Prostate gland (tissue), 2 donors: ENCODE measurements at regions not wholly inside any gene's neighbourhood (a gene's known extent, or its start where the extent isn't known, plus 50 kb on each side); places are given as distances from the start of the nearest gene placed in this dataset.

Experiments
- DNase-seq: peaks from one replicate; pipeline ENCODE4 v3.0.0-alpha.2; 2019; ENCODE audit warnings: low spot score
- H3K27ac ChIP-seq, 2 donors: fragments of 200-600 bp; sonication (generic); 2 replicates each; pipeline ENCODE4 v1.5.1; 2017 to 2019
- H3K27me3 ChIP-seq: fragments of 200-600 bp; sonication (generic); replicated peaks from 2 replicates; pipeline ENCODE4 v1.5.1; 2019; ENCODE audit not compliant: insufficient read depth
- H3K36me3 ChIP-seq, 2 donors: fragments of 200-600 bp; sonication (generic); 1 replicate in 1 of 2; 2 replicates in 1 of 2; pipeline versions ENCODE4 v1.5.1 to v1.8.1; 2017 to 2019
- H3K4me1 ChIP-seq: fragments of 200-600 bp; sonication (generic); replicated peaks from 2 replicates; pipeline ENCODE4 v1.5.1; 2019
- H3K4me3 ChIP-seq, 2 donors: fragments of 200-600 bp; sonication (generic); 2 replicates each; pipeline ENCODE4 v1.5.1; 2017 to 2019
- H3K9me3 ChIP-seq: fragments of 200-600 bp; sonication (generic); 2 replicates; pipeline ENCODE4 v1.5.1; 2017
- CTCF ChIP-seq, 4 experiments: fragments of 200-600 bp in 2 of 4; fragments of 450-650 bp in 2 of 4; sonication (generic) in 2 of 4; IDR thresholded peaks; 1 replicate in 3 of 4; 2 replicates in 1 of 4; pipeline ENCODE4 v1.5.1; 2016 to 2019; ENCODE audit warnings: antibody characterized with exemption in 4 of 4, mild to moderate bottlenecking in 2 of 4, moderate library complexity in 2 of 4
- POLR2A ChIP-seq: fragments of 450-650 bp; IDR thresholded peaks from one replicate; pipeline ENCODE4 v1.6.1; 2016; ENCODE audit warnings: antibody characterized with exemption, mild to moderate bottlenecking
- POLR2AphosphoS5 ChIP-seq: sonication (generic); formaldehyde crosslinking; IDR thresholded peaks from one replicate; pipeline ENCODE4 v1.6.1; 2017; ENCODE audit warnings: antibody characterized with exemption
- WGBS: methylation state at CpG from one replicate; pipeline ENCODE4 v1.1.5; 2018; 5-methylcytosine and 5-hydroxymethylcytosine counted together
- intact Hi-C: fragments of 100-400 bp; cut with DNase I; formaldehyde crosslinking; loops from one replicate; pipeline ENCODE4 v1.14.2; 2022

GRCh38 chr6:23890543-23891227 lies 235.3 kb upstream of the NRSN1 start:
- no peak for TF ChIP-seq CTCF (IDR thresholded peaks at IDR 0.05)
- TF ChIP-seq POLR2AphosphoS5, result no peak
- no peak for TF ChIP-seq POLR2A
- H3K9me3 ChIP-seq, result no peaks in the 10 kb centered on the region
- WGBS, result 57% methylated on average over 3 of the region's 3 CpGs
- no peak for DNase-seq
- H3K36me3 ChIP-seq, result no peaks in the 10 kb centered on the region
- no peaks in the 10 kb centered on the region for H3K27me3 ChIP-seq
- intact Hi-C loops, result no loop called here
- no peak overlapping the region for H3K4me3 ChIP-seq
- H3K4me1 ChIP-seq, result no peaks in the 10 kb centered on the region
- no peak overlapping the region for H3K27ac ChIP-seq

GRCh38 chr6:23905133-23905815 lies 220.7 kb upstream of the NRSN1 start:
- DNase-seq, result no peak
- no peaks in the 10 kb centered on the region for H3K9me3 ChIP-seq
- no peaks in the 10 kb centered on the region for H3K4me1 ChIP-seq
- no peak overlapping the region for H3K27ac ChIP-seq
- TF ChIP-seq POLR2AphosphoS5 (peak; percentile 22), POLR2A (no peak), CTCF (IDR thresholded peaks at IDR 0.05) (no peak)
- H3K36me3 ChIP-seq, result no peaks in the 10 kb centered on the region
- H3K27me3 ChIP-seq, result no peaks in the 10 kb centered on the region
- H3K4me3 ChIP-seq, result no peak overlapping the region
- intact Hi-C loops, result no loop called here
- 42% methylated on average over 8 of the region's 8 CpGs for WGBS

- Histone ChIP-seq H3K27me3 (no peaks in the 10 kb centered on the region), H3K4me1 (no peaks in the 10 kb centered on the region), H3K27ac (no peak overlapping the region), H3K36me3 (no peaks in the 10 kb centered on the region), H3K4me3 (no peak overlapping the region), H3K9me3 (no peaks in the 10 kb centered on the region)
- intact Hi-C loops, result no loop called here
- no peak for DNase-seq
- TF ChIP-seq POLR2AphosphoS5 (no peak), CTCF (IDR thresholded peaks at IDR 0.05) (no peak), POLR2A (no peak)
- WGBS, result 45% methylated on average over 2 of the region's 2 CpGs
Measured at GRCh38 chr6:23910420-23910819, 215.6 kb upstream of the NRSN1 start.

- Histone ChIP-seq H3K4me1 (no peaks in the 10 kb centered on the region), H3K27me3 (no peaks in the 10 kb centered on the region), H3K36me3 (no peaks in the 10 kb centered on the region), H3K27ac (no peak overlapping the region), H3K4me3 (no peak overlapping the region), H3K9me3 (no peaks in the 10 kb centered on the region)
- TF ChIP-seq POLR2AphosphoS5 (no peak), POLR2A (no peak), CTCF (IDR thresholded peaks at IDR 0.05) (no peak)
- 98% methylated on average over 1 of the region's 1 CpG for WGBS
- intact Hi-C loops, result no loop called here
- no peak for DNase-seq
Measured at GRCh38 chr6:23927935-23928334, 198.1 kb upstream of the NRSN1 start.

- H3K4me3 ChIP-seq, result no peak overlapping the region
- WGBS, result 50% methylated on average over 3 of the region's 3 CpGs
- intact Hi-C loops, result no loop called here
- no peak overlapping the region for H3K27ac ChIP-seq
- H3K27me3 ChIP-seq, result no peaks in the 10 kb centered on the region
- no peaks in the 10 kb centered on the region for H3K36me3 ChIP-seq
- H3K9me3 ChIP-seq, result no peaks in the 10 kb centered on the region
- no peak for DNase-seq
- no peaks in the 10 kb centered on the region for H3K4me1 ChIP-seq
- TF ChIP-seq CTCF (IDR thresholded peaks at IDR 0.05), result no peak
- no peak for TF ChIP-seq POLR2A
- no peak for TF ChIP-seq POLR2AphosphoS5
Measured at GRCh38 chr6:23929201-23929600, 196.8 kb upstream of the NRSN1 start.
